PC-9 (cell line): ENCODE measurements at regions not wholly inside any gene's neighbourhood (a gene's known extent, or its start where the extent isn't known, plus 50 kb on each side); places are given as distances from the start of the nearest gene placed in this dataset.

Source experiments
- EZH2 ChIP-seq: fragments of 200-600 bp; sonication (generic); IDR thresholded peaks from 2 replicates; pipeline ENCODE4 v1.8.0; 2017; ENCODE audit warnings: antibody characterized with exemption, low read depth
- TF ChIP-seq, protein P1 (sequence below): fragments of 200-600 bp; sonication (generic); conservative IDR thresholded peaks from 2 replicates; pipeline ENCODE4 v1.6.1; 2017; ENCODE audit warnings: mixed run types, antibody characterized with exemption, mild to moderate bottlenecking, moderate library complexity

DNA sequence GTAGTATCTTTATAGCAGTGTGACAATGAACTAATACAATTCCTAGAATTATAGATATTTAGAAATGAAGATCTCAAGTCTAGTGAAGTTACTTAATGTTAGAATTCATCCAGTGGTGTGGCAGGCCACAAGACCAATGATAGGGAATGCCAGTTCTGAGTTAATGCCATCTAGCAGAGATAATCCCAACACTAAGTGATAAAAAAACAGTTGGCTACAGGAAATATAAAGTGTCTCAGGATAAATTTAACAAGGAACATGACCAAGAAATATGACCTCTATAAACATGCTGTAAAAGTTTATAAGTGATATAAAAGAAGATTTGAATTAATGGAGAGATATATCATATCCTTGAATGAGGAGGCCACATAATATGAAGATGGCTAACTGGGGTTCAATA, 1790.5 kb upstream of the ADGRL3 start:
- TF ChIP-seq EZH2 = no peak
- TF ChIP-seq, protein P1, sequence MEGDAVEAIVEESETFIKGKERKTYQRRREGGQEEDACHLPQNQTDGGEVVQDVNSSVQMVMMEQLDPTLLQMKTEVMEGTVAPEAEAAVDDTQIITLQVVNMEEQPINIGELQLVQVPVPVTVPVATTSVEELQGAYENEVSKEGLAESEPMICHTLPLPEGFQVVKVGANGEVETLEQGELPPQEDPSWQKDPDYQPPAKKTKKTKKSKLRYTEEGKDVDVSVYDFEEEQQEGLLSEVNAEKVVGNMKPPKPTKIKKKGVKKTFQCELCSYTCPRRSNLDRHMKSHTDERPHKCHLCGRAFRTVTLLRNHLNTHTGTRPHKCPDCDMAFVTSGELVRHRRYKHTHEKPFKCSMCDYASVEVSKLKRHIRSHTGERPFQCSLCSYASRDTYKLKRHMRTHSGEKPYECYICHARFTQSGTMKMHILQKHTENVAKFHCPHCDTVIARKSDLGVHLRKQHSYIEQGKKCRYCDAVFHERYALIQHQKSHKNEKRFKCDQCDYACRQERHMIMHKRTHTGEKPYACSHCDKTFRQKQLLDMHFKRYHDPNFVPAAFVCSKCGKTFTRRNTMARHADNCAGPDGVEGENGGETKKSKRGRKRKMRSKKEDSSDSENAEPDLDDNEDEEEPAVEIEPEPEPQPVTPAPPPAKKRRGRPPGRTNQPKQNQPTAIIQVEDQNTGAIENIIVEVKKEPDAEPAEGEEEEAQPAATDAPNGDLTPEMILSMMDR = no peak
